Endothelial cell (in vitro differentiated cells): ENCODE measurements at regions not wholly inside any gene's neighbourhood (a gene's known extent, or its start where the extent isn't known, plus 50 kb on each side); places are given as distances from the start of the nearest gene placed in this dataset.

ENCODE experiments used
- DNase-seq: peaks from one replicate; pipeline ENCODE4 v3.0.0; 2021; ENCODE audit warnings: low spot score
- H3K27ac Mint-ChIP-seq: one replicate; pipeline ENCODE4 v1.8.0; 2021; ENCODE audit warnings: mixed read lengths, inconsistent platforms; ENCODE audit not compliant: unreplicated experiment
- H3K27me3 Mint-ChIP-seq: one replicate; pipeline ENCODE4 v1.8.0; 2021; ENCODE audit warnings: mild to moderate bottlenecking, moderate library complexity, mixed read lengths, inconsistent platforms; ENCODE audit not compliant: unreplicated experiment
- H3K36me3 Mint-ChIP-seq: one replicate; pipeline ENCODE4 v1.8.0; 2021; ENCODE audit warnings: mild to moderate bottlenecking, low read depth, mixed read lengths, inconsistent platforms; ENCODE audit not compliant: unreplicated experiment
- H3K4me1 Mint-ChIP-seq: one replicate; pipeline ENCODE4 v1.8.0; 2021; ENCODE audit warnings: mild to moderate bottlenecking, mixed read lengths, inconsistent platforms; ENCODE audit not compliant: unreplicated experiment
- H3K4me3 Mint-ChIP-seq: one replicate; pipeline ENCODE4 v1.8.0; 2021; ENCODE audit warnings: mild to moderate bottlenecking, mixed read lengths, inconsistent platforms; ENCODE audit not compliant: unreplicated experiment
- H3K9me3 Mint-ChIP-seq: one replicate; pipeline ENCODE4 v1.8.0; 2021; ENCODE audit warnings: mixed read lengths, inconsistent platforms; ENCODE audit not compliant: unreplicated experiment
- CTCF ChIP-seq: fragments of 200-600 bp; sonication (generic); IDR thresholded peaks from one replicate; pipeline ENCODE4 v1.5.0; 2021; ENCODE audit warnings: antibody characterized with exemption; ENCODE audit not compliant: unreplicated experiment

- DNase-seq: no peak
- TF ChIP-seq CTCF: no peak
- no peaks in the 10 kb centered on the region for H3K9me3 Mint-ChIP-seq
- no peaks in the 10 kb centered on the region for H3K36me3 Mint-ChIP-seq
- H3K27ac Mint-ChIP-seq: no peak overlapping the region
- no peak overlapping the region for H3K4me3 Mint-ChIP-seq
- H3K27me3 Mint-ChIP-seq: no peaks in the 10 kb centered on the region
- H3K4me1 Mint-ChIP-seq: no peaks in the 10 kb centered on the region
Measured at GRCh38 chr4:62461961-62462360, 1261.8 kb downstream of the ADGRL3 start.

DNA sequence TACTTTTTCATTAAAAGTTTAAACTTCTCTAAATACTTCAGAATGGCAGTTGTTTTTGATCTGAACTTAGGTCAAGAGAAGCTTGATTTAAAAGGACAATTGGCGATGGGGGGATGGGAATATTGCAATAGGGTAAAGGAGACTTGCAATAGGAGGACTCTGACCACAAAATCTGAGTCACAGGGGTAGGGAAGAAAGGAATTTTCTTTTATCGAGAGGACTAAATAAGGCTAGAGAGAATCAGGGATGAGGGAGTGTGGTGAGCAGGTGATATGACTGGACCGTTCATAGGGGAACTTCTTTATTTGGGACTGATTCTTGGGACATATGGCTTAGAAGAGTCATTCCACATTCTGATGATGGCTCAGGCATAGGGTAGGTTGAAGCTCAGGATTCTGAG, 1260.2 kb downstream of the ADGRL3 start:
- Mint-ChIP-seq H3K4me1 (no peaks in the 10 kb centered on the region), H3K4me3 (no peak overlapping the region), H3K27ac (no peak overlapping the region), H3K9me3 (no peaks in the 10 kb centered on the region), H3K36me3 (no peaks in the 10 kb centered on the region), H3K27me3 (no peaks in the 10 kb centered on the region)
- no peak for DNase-seq
- no peak for TF ChIP-seq CTCF

- no peak overlapping the region for H3K4me3 Mint-ChIP-seq
- H3K9me3 Mint-ChIP-seq: no peaks in the 10 kb centered on the region
- H3K27ac Mint-ChIP-seq: no peak overlapping the region
- H3K36me3 Mint-ChIP-seq: no peaks in the 10 kb centered on the region
- no peak for TF ChIP-seq CTCF
- H3K27me3 Mint-ChIP-seq: no peaks in the 10 kb centered on the region
- no peaks in the 10 kb centered on the region for H3K4me1 Mint-ChIP-seq
- DNase-seq: no peak
Measured at GRCh38 chr4:62457356-62457755, 1257.2 kb downstream of the ADGRL3 start.

- Mint-ChIP-seq H3K27me3 (no peaks in the 10 kb centered on the region), H3K36me3 (no peaks in the 10 kb centered on the region), H3K4me1 (no peaks in the 10 kb centered on the region), H3K9me3 (no peaks in the 10 kb centered on the region), H3K4me3 (no peak overlapping the region), H3K27ac (no peak overlapping the region)
- no peak for DNase-seq
- TF ChIP-seq CTCF: no peak
Measured at GRCh38 chr4:62455871-62456270, 1255.7 kb downstream of the ADGRL3 start.

GRCh38 chr4:62454535-62454934, 1254.4 kb downstream of the ADGRL3 start:
- Mint-ChIP-seq H3K9me3 (no peaks in the 10 kb centered on the region), H3K27me3 (no peaks in the 10 kb centered on the region), H3K36me3 (no peaks in the 10 kb centered on the region), H3K4me1 (no peaks in the 10 kb centered on the region), H3K27ac (no peak overlapping the region), H3K4me3 (no peak overlapping the region)
- TF ChIP-seq CTCF: no peak
- DNase-seq: no peak
